ENCODE measurements at regions not wholly inside any gene's neighbourhood (a gene's known extent, or its start where the extent isn't known, plus 50 kb on each side); places are given as distances from the start of the nearest gene placed in this dataset.

GRCh38 chr1:96473791-96474434 is 247.7 kb upstream of the PTBP2 start:
- peaks cover 2% of the 10 kb centered on the region for H3K27me3 Mint-ChIP-seq (ENCODE audit: unreplicated experiment)
- peaks cover 12% of the 10 kb centered on the region for H3K36me3 Mint-ChIP-seq (ENCODE audit: unreplicated experiment)
- no peak overlapping the region for H3K4me3 Mint-ChIP-seq (ENCODE audit: unreplicated experiment)
- no peak for TF ChIP-seq CTCF (IDR thresholded peaks at IDR 0.05; ENCODE audit: partially characterized antibody, unreplicated experiment)
- no peaks in the 10 kb centered on the region for H3K4me1 Mint-ChIP-seq (ENCODE audit: low read depth, unreplicated experiment)
- no peak overlapping the region for H3K27ac Mint-ChIP-seq (ENCODE audit: unreplicated experiment)
- no peak for DNase-seq
- H3K9me3 Mint-ChIP-seq (ENCODE audit: unreplicated experiment) = no peaks in the 10 kb centered on the region

- Mint-ChIP-seq H3K36me3 (ENCODE audit: unreplicated experiment) (peaks cover 12% of the 10 kb centered on the region), H3K27me3 (ENCODE audit: unreplicated experiment) (peaks cover 2% of the 10 kb centered on the region), H3K4me3 (ENCODE audit: unreplicated experiment) (no peak overlapping the region), H3K9me3 (ENCODE audit: unreplicated experiment) (no peaks in the 10 kb centered on the region), H3K27ac (ENCODE audit: unreplicated experiment) (no peak overlapping the region), H3K4me1 (ENCODE audit: low read depth, unreplicated experiment) (no peaks in the 10 kb centered on the region)
- no peak for DNase-seq
- no peak for TF ChIP-seq CTCF (IDR thresholded peaks at IDR 0.05; ENCODE audit: partially characterized antibody, unreplicated experiment)
Observed at GRCh38 chr1:96474985-96475743, 246.4 kb upstream of the PTBP2 start.

GRCh38 chr1:96475903-96476302 is 245.7 kb upstream of the PTBP2 start:
- Mint-ChIP-seq H3K4me1 (ENCODE audit: low read depth, unreplicated experiment) (no peaks in the 10 kb centered on the region), H3K4me3 (ENCODE audit: unreplicated experiment) (no peak overlapping the region), H3K27ac (ENCODE audit: unreplicated experiment) (no peak overlapping the region), H3K36me3 (ENCODE audit: unreplicated experiment) (peaks cover 10% of the 10 kb centered on the region), H3K9me3 (ENCODE audit: unreplicated experiment) (no peaks in the 10 kb centered on the region), H3K27me3 (ENCODE audit: unreplicated experiment) (peaks cover 2% of the 10 kb centered on the region)
- DNase-seq = no peak
- no peak for TF ChIP-seq CTCF (IDR thresholded peaks at IDR 0.05; ENCODE audit: partially characterized antibody, unreplicated experiment)

- TF ChIP-seq CTCF (IDR thresholded peaks at IDR 0.05; ENCODE audit: partially characterized antibody, unreplicated experiment) = no peak
- no peak for DNase-seq
- H3K27ac Mint-ChIP-seq (ENCODE audit: unreplicated experiment) = no peak overlapping the region
Observed at GRCh38 chr1:96478228-96478627, 243.4 kb upstream of the PTBP2 start.

GRCh38 chr1:96481409-96481808 is 240.2 kb upstream of the PTBP2 start:
- Mint-ChIP-seq H3K4me1 (ENCODE audit: low read depth, unreplicated experiment) (no peaks in the 10 kb centered on the region), H3K27me3 (ENCODE audit: unreplicated experiment) (no peaks in the 10 kb centered on the region), H3K4me3 (ENCODE audit: unreplicated experiment) (no peak overlapping the region), H3K9me3 (ENCODE audit: unreplicated experiment) (no peaks in the 10 kb centered on the region), H3K36me3 (ENCODE audit: unreplicated experiment) (no peaks in the 10 kb centered on the region), H3K27ac (ENCODE audit: unreplicated experiment) (no peak overlapping the region)
- no peak for TF ChIP-seq CTCF (IDR thresholded peaks at IDR 0.05; ENCODE audit: partially characterized antibody, unreplicated experiment)
- no peak for DNase-seq

More at GRCh38 chr1:96478228-96478627, 243.4 kb upstream of the PTBP2 start:
- Mint-ChIP-seq H3K36me3 (ENCODE audit: unreplicated experiment) (peaks cover 5% of the 10 kb centered on the region), H3K4me1 (ENCODE audit: low read depth, unreplicated experiment) (no peaks in the 10 kb centered on the region), H3K4me3 (ENCODE audit: unreplicated experiment) (no peak overlapping the region), H3K9me3 (ENCODE audit: unreplicated experiment) (no peaks in the 10 kb centered on the region), H3K27me3 (ENCODE audit: unreplicated experiment) (peaks cover 2% of the 10 kb centered on the region)
